Pulmonary artery endothelial cell (primary cell): ENCODE measurements at regions not wholly inside any gene's neighbourhood (a gene's known extent, or its start where the extent isn't known, plus 50 kb on each side); places are given as distances from the start of the nearest gene placed in this dataset.

Experiments
- DNase-seq: peaks from one replicate; pipeline ENCODE4 v3.0.0-alpha.2; 2011; ENCODE audit warnings: low read depth, low spot score

DNA sequence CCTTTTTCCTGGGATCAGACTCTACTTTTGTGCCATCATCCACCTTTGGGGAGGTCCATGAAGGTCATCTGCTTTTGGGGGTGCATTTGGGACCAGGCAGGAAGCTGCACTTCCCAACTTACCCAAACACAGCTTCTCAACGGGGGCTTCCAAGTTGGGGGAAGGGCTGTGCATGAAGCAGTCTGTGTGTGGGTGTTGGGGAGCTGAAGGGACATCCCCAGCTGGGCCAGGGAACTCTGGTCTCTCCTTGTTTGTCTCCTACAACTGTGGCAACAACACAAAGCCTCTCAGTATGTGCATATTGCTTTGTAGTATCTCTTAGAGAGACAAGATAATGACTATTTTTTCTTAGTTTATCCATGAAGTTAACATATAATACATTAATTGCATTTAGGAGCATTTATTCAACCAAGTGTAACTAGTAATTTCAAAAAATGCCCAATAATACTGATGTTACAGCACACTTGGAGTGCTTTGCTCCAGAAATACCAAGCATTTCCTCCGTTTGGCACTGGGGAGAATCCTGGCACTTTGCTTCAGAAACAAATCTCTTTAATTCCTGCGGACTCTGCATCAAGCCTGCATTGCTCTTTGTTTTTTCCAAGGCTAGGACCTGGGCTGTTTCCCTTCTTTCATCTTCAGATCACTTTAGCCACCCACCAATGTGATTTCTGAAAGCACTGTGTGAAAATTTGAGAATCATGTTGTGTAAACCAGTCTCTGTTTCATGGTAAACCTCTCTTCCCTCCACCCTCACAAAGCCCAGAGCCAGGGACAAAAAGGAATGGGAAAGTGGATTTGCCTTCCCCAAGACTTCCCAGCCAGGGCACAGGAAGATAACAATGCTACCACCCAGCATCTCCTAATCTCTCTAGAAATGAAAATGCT is 126.2 kb upstream of the PFN2 start:
- DNase-seq = no peak

GRCh38 chr3:150094150-150094933 is 123.6 kb upstream of the PFN2 start:
- no peak for DNase-seq

DNA sequence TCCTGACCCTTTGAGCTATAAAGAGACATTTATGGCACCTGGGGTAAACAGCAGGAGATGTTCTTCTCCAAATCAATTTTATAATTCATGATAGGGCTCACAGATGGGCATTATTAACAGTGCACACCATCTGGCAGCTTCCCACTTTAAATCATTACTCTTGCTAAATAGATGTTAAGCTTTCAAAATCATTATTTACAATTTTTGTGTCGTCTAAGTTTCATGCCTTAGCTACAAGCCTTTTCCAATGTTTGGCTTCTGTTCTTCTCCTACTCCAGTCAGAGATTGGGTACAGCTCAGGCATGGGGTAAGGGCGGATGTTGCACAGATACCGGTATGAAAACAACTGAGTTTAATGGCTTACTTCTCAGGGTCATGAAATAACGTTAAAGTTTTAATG is 120.9 kb upstream of the PFN2 start:
- no peak for DNase-seq

DNA sequence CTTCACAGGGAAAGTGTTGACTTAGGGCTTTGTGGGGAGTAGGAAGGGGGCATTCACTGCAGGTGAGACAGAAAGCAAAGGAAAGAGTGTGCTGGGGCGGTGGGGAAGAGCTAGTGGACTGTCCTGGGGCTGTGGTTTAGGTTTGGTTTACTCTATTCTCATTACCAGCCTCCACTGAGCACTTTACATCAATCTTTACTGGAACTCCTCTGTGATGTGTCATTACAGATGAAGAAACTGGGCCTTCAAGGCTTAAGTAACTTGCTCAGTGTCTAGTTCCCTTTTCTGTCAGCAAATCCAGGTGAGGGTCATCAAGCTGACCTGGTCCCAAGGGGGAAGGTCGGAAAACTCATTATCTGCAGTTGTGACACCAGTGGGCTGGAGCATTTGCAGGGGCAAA is 120.2 kb upstream of the PFN2 start:
- no peak for DNase-seq

- DNase-seq = no peak
Measured at GRCh38 chr3:150090006-150090405, 119.3 kb upstream of the PFN2 start.

DNA sequence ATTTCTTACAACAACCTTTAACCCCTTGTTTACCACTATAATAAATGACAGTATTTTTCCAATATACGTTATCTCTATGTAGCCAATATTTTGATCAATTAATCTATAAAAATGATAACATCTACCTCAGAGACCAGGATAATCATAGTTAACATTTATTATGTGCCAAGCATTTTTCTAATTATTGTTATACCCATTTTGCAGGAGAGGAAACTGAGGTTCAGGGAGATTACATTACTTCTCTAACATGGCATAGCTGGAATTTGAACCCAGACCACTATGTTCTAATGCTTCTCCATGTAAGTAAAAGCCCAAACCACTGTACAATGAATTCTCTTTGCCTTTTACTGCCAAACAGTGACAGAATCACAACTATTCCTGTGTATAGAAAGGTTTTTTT is 113.4 kb upstream of the PFN2 start:
- no peak for DNase-seq

- no peak for DNase-seq
Measured at GRCh38 chr3:150083655-150084042, 113.0 kb upstream of the PFN2 start.

- DNase-seq = no peak
Measured at GRCh38 chr3:150082898-150083654, 112.4 kb upstream of the PFN2 start.

- DNase-seq = no peak
Measured at GRCh38 chr3:150081084-150081483, 110.4 kb upstream of the PFN2 start.

DNA sequence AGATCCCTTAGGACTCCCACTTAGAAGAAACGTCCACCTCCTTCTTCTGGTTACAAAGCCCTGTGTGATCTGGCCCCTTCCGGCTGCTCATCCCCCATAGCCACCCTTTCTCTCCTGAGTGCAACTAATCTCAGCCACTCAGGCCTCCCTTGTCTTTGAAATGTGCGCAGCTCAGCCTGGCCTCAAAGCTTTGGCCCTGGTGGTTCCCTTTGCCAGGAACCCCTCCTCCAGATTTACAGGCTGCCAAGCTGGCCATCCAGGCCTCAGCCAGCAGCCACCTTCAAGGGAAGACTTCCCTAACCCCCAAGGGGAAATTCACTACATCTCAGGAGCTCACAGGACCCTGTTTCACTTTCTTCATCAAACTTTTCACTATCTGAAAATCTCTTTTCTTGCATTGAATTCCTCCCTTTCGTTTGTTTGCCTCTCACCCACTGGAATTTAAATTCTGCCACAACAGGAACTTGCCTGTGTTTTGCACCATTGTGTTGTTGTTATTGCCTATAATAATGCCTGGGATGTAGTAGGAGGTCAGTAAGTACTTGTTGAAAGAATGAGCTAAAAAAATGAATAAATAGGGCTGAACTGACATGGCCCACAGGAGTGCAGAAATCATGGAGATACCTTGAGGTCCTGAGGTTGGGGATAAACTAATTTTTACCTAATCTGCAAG is 109.5 kb upstream of the PFN2 start:
- DNase-seq = no peak

GRCh38 chr3:150079029-150079739 is 108.5 kb upstream of the PFN2 start:
- DNase-seq = no peak

- no peak for DNase-seq
Measured at GRCh38 chr3:150077581-150078247, 107.0 kb upstream of the PFN2 start.

- DNase-seq = no peak
Measured at GRCh38 chr3:150077107-150077506, 106.4 kb upstream of the PFN2 start.

- DNase-seq = no peak
Measured at GRCh38 chr3:150076443-150076842, 105.7 kb upstream of the PFN2 start.

GRCh38 chr3:150075417-150075865 is 104.7 kb upstream of the PFN2 start:
- no peak for DNase-seq

GRCh38 chr3:150074697-150075416 is 104.2 kb upstream of the PFN2 start:
- DNase-seq = no peak

DNA sequence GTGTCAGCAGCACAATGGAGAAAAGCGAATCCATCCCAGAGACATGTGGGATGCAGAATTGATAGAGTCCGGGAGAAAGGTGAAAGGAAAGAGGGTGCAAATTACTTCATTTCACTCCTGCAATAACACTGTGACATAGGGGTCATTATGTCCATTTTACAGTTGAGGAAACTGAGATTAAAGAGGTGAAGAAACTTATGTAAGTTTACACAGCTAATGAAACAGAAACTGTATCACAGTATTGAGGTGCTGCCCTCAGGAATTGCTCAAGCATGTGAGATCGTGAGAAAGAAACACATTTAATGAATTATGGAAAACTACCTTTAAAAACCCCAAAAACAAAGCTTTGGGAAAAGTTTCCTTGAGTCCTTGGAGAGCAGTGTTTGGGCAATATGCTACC is 103.6 kb upstream of the PFN2 start:
- DNase-seq = no peak

DNA sequence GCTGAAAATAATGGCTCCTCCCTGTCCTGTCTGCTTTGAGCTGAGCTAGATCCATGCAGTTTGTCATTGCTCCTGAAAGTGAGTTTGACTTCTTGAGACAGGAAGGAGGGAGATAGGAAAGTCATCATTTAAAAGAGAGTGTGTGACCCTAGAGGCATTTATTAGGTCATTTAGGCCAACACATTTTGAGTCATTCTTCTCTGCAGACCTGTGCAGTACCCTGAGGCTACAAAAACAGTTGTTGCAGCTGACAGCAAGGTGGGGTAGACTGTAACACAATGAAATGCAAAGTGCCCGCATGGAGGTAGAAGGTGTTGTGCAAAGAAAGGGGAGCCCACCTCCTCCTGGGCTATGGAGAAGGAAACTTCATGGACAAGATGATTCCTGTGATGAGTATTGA is 102.8 kb upstream of the PFN2 start:
- no peak for DNase-seq

DNA sequence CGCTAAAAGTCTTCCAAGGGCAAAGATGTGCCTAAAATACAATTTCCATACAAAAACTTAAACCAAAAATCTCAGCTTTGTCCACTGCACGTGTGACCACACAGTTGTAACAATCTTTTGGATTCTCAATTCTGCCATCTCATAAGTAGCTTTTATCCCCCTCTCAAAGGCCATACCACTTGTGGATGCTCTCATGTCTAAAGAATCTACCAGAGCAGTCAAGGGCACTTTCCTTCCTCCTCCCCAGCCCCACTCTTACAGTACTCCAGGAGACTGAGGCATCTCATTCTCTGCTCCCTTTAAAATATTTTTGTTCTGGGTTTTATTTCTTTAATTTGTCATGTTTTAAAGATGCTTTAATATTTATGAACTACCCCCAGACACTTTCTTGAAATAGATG is 102.3 kb upstream of the PFN2 start:
- DNase-seq = no peak

DNA sequence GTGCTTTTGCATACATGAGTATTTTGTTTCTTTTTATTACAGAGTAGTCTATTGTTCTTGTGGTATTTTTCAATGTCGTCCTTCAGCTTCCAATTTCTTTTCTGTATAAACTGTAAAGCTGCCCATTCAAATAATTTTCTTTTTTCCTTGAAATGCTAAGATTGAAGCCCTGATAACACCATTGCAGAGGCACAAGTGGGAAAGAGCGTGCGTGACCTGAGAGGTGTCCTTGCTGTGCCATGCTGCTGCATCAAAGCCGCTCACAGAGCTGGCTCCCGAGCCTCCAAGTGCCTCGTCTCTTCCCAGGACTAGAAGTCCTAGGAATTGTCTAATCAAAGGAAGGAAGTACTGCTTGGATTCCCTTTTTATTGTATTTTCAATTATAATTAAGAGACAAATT is 101.9 kb upstream of the PFN2 start:
- no peak for DNase-seq
